ENCODE measurements at regions not wholly inside any gene's neighbourhood (a gene's known extent, or its start where the extent isn't known, plus 50 kb on each side); places are given as distances from the start of the nearest gene placed in this dataset.

DNA sequence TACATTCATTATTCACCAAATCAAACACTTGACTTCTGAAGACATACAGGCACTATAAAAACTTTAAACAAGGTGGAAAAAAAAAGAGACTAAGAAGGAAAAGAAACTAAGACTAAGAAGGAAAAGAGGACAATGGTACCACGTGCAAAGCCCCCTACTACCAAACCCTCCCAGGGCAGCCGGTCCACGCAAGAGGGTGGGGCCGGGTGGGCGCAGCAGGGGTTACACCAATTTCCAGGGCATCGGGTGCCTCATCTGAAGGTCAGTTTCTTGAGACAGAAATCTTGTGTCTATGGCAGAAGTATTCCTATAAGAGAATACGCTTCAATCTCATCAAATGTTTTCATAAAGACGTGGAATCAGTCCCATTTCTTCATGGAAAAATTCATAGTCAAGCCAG is 131.5 kb downstream of the NUFIP1 start:
- Histone ChIP-seq H4K20me1 (ENCODE audit: insufficient read depth) (no peaks in the 10 kb centered on the region), H3F3A (ENCODE audit: insufficient read depth, low read depth) (peaks cover 8% of the 10 kb centered on the region), H3K4me3 (no peak overlapping the region), H3K27ac (no peak overlapping the region), H3K4me1 (replicated peaks; ENCODE audit: insufficient read depth) (peaks cover 28% of the 10 kb centered on the region), H3K9me2 (ENCODE audit: insufficient read depth) (no peaks in the 10 kb centered on the region), H2AFZ (no peak overlapping the region), H3K27me3 (ENCODE audit: insufficient read depth, low read depth) (no peaks in the 10 kb centered on the region), H3K4me2 (no peak overlapping the region), H3K9me3 (ENCODE audit: insufficient read depth, low read depth) (no peaks in the 10 kb centered on the region), H3K79me2 (ENCODE audit: low read depth) (no peaks in the 10 kb centered on the region), H3K36me3 (ENCODE audit: low read depth) (no peaks in the 10 kb centered on the region)
- intact Hi-C loops (cut with micrococcal nuclease; ENCODE audit: unreplicated experiment) = no loop called here
- ChIA-PET POLR2A (ENCODE audit: unreplicated experiment) (no interaction called here), CTCF (no interaction called here)
- BruUV-seq (replicated peaks) = no TSS peak
- DNase-seq = no peak
- TF ChIP-seq, protein P1, sequence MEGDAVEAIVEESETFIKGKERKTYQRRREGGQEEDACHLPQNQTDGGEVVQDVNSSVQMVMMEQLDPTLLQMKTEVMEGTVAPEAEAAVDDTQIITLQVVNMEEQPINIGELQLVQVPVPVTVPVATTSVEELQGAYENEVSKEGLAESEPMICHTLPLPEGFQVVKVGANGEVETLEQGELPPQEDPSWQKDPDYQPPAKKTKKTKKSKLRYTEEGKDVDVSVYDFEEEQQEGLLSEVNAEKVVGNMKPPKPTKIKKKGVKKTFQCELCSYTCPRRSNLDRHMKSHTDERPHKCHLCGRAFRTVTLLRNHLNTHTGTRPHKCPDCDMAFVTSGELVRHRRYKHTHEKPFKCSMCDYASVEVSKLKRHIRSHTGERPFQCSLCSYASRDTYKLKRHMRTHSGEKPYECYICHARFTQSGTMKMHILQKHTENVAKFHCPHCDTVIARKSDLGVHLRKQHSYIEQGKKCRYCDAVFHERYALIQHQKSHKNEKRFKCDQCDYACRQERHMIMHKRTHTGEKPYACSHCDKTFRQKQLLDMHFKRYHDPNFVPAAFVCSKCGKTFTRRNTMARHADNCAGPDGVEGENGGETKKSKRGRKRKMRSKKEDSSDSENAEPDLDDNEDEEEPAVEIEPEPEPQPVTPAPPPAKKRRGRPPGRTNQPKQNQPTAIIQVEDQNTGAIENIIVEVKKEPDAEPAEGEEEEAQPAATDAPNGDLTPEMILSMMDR (conservative IDR thresholded peaks at IDR 0.05) = no peak
- no peak for TF ChIP-seq EZH2 (IDR thresholded peaks at IDR 0.05; ENCODE audit: low read depth)

DNA sequence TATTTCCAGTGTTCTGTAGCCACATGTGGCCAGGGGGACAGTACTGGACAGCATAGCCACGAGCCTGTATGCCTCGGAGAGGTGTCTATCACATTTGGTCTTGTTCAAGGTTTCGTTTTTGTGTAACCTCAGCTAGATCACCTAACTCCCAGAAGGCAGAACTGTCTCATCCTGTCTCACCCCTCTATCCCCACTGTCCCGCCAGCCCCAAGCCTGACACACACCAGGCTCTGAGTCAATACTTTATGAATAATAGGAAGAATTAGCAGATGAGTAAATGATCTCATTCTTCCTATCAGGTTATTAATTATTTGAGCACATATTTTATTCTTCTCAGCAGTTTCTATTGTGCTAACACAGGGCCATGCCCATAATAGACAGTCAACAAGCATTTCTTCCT is 132.2 kb downstream of the NUFIP1 start:
- no peak overlapping the region for H3K4me2 ChIP-seq
- intact Hi-C loops (cut with micrococcal nuclease; ENCODE audit: unreplicated experiment) = no loop called here
- no peak overlapping the region for H3K27ac ChIP-seq
- H3K4me1 ChIP-seq (replicated peaks; ENCODE audit: insufficient read depth) = peaks cover 28% of the 10 kb centered on the region
- H3K36me3 ChIP-seq (ENCODE audit: low read depth) = no peaks in the 10 kb centered on the region
- H3K9me3 ChIP-seq (ENCODE audit: insufficient read depth, low read depth) = no peaks in the 10 kb centered on the region
- H3K4me3 ChIP-seq = no peak overlapping the region
- CTCF ChIA-PET = no interaction called here
- TF ChIP-seq EZH2 (IDR thresholded peaks at IDR 0.05; ENCODE audit: low read depth) = no peak
- TF ChIP-seq, protein P1 (conservative IDR thresholded peaks at IDR 0.05) = no peak
- H3K9me2 ChIP-seq (ENCODE audit: insufficient read depth) = no peaks in the 10 kb centered on the region
- no TSS peak for BruUV-seq (replicated peaks)
- POLR2A ChIA-PET (ENCODE audit: unreplicated experiment) = no interaction called here
- H3F3A ChIP-seq (ENCODE audit: insufficient read depth, low read depth) = peaks cover 8% of the 10 kb centered on the region
- H3K27me3 ChIP-seq (ENCODE audit: insufficient read depth, low read depth) = no peaks in the 10 kb centered on the region
- no peak for DNase-seq
- no peak overlapping the region for H2AFZ ChIP-seq
- H3K79me2 ChIP-seq (ENCODE audit: low read depth) = no peaks in the 10 kb centered on the region
- no peaks in the 10 kb centered on the region for H4K20me1 ChIP-seq (ENCODE audit: insufficient read depth)

DNA sequence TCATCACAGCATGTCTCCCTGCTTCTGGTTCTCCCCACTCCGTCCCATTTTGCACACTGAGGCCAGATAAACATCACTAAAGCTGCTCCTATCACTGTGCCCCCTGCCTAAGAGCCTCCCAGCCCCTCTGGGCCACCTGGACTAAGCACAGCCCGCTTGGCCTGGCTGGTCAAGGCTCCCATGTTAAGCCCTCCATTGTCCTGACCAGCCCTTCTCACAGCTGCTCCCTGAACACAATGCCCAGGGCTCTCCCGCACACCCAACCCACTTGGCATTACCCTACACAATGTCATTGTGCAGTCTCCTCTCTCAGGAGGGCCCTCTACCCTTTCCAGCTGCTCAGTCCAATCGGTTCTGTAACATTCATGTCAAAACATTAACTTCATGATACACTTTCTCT is 133.4 kb downstream of the NUFIP1 start:
- H3K79me2 ChIP-seq (ENCODE audit: low read depth) = no peaks in the 10 kb centered on the region
- no peaks in the 10 kb centered on the region for H3K9me2 ChIP-seq (ENCODE audit: insufficient read depth)
- no peak for DNase-seq
- no peak overlapping the region for H3K4me2 ChIP-seq
- ChIA-PET POLR2A (ENCODE audit: unreplicated experiment) (no interaction called here), CTCF (no interaction called here)
- intact Hi-C loops (cut with micrococcal nuclease; ENCODE audit: unreplicated experiment) = no loop called here
- H3K36me3 ChIP-seq (ENCODE audit: low read depth) = no peaks in the 10 kb centered on the region
- no peak overlapping the region for H3K4me3 ChIP-seq
- H3K27me3 ChIP-seq (ENCODE audit: insufficient read depth, low read depth) = no peaks in the 10 kb centered on the region
- H4K20me1 ChIP-seq (ENCODE audit: insufficient read depth) = no peaks in the 10 kb centered on the region
- peaks cover 8% of the 10 kb centered on the region for H3F3A ChIP-seq (ENCODE audit: insufficient read depth, low read depth)
- H2AFZ ChIP-seq = no peak overlapping the region
- H3K4me1 ChIP-seq (replicated peaks; ENCODE audit: insufficient read depth) = peaks cover 27% of the 10 kb centered on the region
- BruUV-seq (replicated peaks) = no TSS peak
- no peak overlapping the region for H3K27ac ChIP-seq
- TF ChIP-seq, protein P1 (conservative IDR thresholded peaks at IDR 0.05) = no peak
- TF ChIP-seq EZH2 (IDR thresholded peaks at IDR 0.05; ENCODE audit: low read depth) = no peak
- no peaks in the 10 kb centered on the region for H3K9me3 ChIP-seq (ENCODE audit: insufficient read depth, low read depth)
